Muscle of leg (tissue), 3 donors: ENCODE measurements at regions not wholly inside any gene's neighbourhood (a gene's known extent, or its start where the extent isn't known, plus 50 kb on each side); places are given as distances from the start of the nearest gene placed in this dataset.
A peak's percentile ranks its signal among the peaks of the same experiment; 100 is the strongest.
"Not testable (repeated sequence)": the region's sequence is repeated elsewhere in the genome, so short reads cannot be mapped to it uniquely, and the experiment has no call there.

Source experiments
- DNase-seq: peaks from one replicate; pipeline ENCODE4 v3.0.0; 2013
- H3K27ac ChIP-seq: one replicate; pipeline ENCODE4 v1.5.1; 2013; ENCODE audit warnings: mild to moderate bottlenecking, low read length, control low read depth
- H3K27me3 ChIP-seq: one replicate; pipeline ENCODE4 v1.6.1; 2013; ENCODE audit warnings: low read length; ENCODE audit not compliant: control insufficient read depth, insufficient read depth
- H3K36me3 ChIP-seq: one replicate; pipeline ENCODE4 v1.6.1; 2013; ENCODE audit warnings: low read length; ENCODE audit not compliant: control insufficient read depth, insufficient read depth
- H3K4me1 ChIP-seq: one replicate; pipeline ENCODE4 v1.6.1; 2013; ENCODE audit warnings: low read length; ENCODE audit not compliant: control insufficient read depth, insufficient read depth
- H3K4me3 ChIP-seq: one replicate; pipeline ENCODE4 v1.5.1; 2013; ENCODE audit warnings: low read length, control low read depth
- H3K9me3 ChIP-seq: replicated peaks from 2 replicates; pipeline ENCODE4 v1.6.1; 2013; ENCODE audit warnings: low read depth, low read length; ENCODE audit not compliant: control insufficient read depth
- WGBS: methylation state at CpG from one replicate; pipeline ENCODE4 v1.1.5; 2013; ENCODE audit warnings: missing lambda C conversion rate; ENCODE audit not compliant: insufficient coverage; 5-methylcytosine and 5-hydroxymethylcytosine counted together

DNA sequence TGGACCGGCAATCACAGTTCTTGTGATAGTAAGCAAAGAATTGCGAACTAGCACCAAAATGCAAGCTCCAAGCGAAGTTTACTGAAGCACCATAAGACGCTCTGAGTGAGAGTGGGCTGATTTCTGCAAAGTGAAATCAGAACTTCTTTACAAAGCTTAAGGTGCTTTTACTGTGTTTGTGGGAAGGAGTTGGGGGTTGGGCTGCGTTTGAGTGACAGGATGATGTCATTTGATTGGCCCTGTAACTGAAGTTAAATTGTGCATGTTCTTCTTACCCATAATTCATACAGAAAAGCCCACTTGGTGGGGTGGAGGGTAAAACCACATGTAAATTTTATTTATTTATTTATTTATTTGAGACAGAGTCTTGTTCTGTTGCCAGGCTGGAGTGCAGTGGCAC lies 970.6 kb upstream of the CDH18 start:
- Histone ChIP-seq H3K36me3 (no peaks in the 10 kb centered on the region), H3K9me3 (no peaks in the 10 kb centered on the region), H3K4me1 (no peaks in the 10 kb centered on the region), H3K4me3 (no peak overlapping the region), H3K27ac (no peak overlapping the region), H3K27me3 (no peaks in the 10 kb centered on the region)
- 98% methylated on average over 4 of the region's 5 CpGs for WGBS
- DNase-seq = no peak

DNA sequence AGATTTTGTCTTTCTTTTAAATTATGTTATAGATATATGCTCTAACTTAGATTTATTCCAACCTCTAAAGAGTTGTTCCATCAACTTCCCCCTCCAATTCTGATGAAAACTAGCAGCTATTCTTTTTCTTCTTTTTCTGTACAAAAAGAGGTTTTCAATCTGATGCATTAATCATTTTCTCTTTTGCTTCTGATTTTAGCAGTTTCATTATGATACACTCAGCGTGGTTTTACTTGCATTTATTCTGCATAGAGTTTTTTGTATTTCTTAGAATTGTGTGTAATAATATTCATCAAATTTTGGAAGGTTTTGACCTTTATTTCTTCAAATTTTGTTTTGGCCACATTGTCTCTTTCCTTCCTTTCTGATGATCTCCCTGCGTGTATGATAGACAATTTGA lies 968.1 kb upstream of the CDH18 start:
- Histone ChIP-seq H3K9me3 (no peaks in the 10 kb centered on the region), H3K36me3 (no peaks in the 10 kb centered on the region), H3K4me1 (no peaks in the 10 kb centered on the region), H3K27me3 (no peaks in the 10 kb centered on the region), H3K4me3 (no peak overlapping the region), H3K27ac (no peak overlapping the region)
- no peak for DNase-seq
- WGBS = no CpG with 5 or more reads among the region's 2 CpGs

DNA sequence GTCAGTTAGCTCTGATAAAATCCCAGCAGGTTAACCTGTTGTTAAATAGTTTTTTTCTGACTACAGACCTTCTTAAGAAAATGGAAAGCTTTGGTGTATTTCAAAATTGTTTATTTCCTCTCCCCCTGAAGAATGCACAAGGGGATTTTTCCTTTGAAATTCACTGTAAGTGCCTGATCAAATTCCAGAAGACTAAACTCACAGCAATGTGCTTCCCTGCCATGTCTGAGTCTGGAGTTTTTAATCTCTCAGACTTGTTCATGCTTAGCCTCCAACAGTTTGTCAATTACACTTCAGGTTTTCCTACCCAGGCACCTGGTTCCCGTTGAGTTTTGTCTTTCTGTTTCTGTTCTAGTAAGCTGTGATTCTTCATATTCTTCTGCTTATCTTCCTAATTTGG lies 961.6 kb upstream of the CDH18 start:
- WGBS = no CpG with 5 or more reads among the region's 1 CpG
- H3K27me3 ChIP-seq = no peaks in the 10 kb centered on the region
- H3K36me3 ChIP-seq = no peaks in the 10 kb centered on the region
- DNase-seq = no peak
- no peaks in the 10 kb centered on the region for H3K9me3 ChIP-seq
- H3K4me1 ChIP-seq = no peaks in the 10 kb centered on the region
- H3K4me3 ChIP-seq = no peak overlapping the region
- no peak overlapping the region for H3K27ac ChIP-seq

DNA sequence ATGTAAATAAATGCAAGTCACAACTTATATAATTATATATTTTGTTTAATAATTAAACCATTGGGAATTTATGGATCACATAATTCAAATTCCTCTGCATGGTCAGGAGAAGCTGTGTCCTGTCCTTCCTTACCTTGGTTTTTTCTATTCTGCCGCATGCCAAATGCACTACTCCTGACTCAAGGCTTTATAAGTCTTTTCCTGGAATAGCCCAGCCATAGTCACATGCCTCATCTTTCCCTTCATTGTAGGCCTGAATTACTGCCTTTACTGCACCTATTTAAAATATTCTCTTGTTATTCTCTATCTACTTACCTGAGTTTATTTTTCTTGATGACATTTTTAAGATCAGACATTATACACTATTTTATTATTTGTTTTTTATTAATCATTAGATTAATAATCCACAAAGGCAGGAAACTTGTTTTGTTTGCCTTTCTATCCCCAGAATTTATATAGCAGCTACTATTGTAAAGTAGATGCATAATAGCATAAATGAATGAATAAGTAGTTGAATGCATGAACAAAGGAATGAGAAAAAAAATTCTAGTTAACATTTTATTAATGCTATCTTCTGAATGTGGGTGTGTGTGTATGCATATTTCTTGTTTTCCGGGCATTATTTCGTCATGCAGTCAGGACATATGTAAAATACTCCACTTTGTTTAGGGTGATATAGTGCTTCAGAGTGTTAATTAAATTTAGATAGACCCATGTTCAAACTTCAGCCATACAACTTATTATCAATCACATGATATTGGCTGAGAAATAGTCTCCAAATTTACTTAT lies 955.4 kb upstream of the CDH18 start:
- H3K27me3 ChIP-seq, H3K9me3 ChIP-seq, H3K4me3 ChIP-seq, DNase-seq, H3K27ac ChIP-seq, H3K4me1 ChIP-seq, H3K36me3 ChIP-seq: not testable (repeated sequence)
- no CpG with 5 or more reads among the region's 3 CpGs for WGBS

GRCh38 chr5:20942603-20943002 lies 954.6 kb upstream of the CDH18 start:
- DNase-seq, H3K36me3 ChIP-seq, H3K27ac ChIP-seq, H3K4me3 ChIP-seq, H3K4me1 ChIP-seq, H3K9me3 ChIP-seq, H3K27me3 ChIP-seq: not testable (repeated sequence)
- WGBS = no CpG with 5 or more reads among the region's 4 CpGs

GRCh38 chr5:20940786-20941185 lies 952.8 kb upstream of the CDH18 start:
- H3K27ac ChIP-seq, H3K4me1 ChIP-seq, DNase-seq, H3K27me3 ChIP-seq, H3K36me3 ChIP-seq, H3K9me3 ChIP-seq, H3K4me3 ChIP-seq: not testable (repeated sequence)
- WGBS = no CpG with 5 or more reads among the region's 4 CpGs

DNA sequence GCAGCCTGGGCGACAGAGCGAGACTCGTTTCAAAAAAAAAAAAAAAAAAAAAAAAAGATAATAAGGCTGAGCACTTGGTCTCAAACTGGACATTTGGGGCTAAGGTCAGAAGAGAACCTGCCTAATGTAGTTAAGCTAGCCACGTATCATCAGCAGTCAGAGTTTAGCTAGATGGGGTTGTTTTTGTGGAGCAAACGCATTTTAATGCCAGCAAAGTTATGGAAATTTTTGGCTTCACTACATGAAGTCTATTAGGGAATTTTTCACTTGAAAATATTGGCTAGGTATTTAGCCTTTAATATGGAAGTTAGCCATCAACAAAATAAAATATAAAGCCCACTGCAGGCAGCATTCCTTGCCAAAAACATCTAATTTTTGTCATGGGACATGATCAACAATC lies 902.9 kb upstream of the CDH18 start:
- not testable (repeated sequence) for H3K36me3 ChIP-seq, H3K27ac ChIP-seq, H3K4me3 ChIP-seq, H3K27me3 ChIP-seq, H3K9me3 ChIP-seq, H3K4me1 ChIP-seq
- peak; percentile 60 for DNase-seq
- WGBS = 17% methylated on average over 1 of the region's 5 CpGs

GRCh38 chr5:20875726-20876125 lies 887.7 kb upstream of the CDH18 start:
- not testable (repeated sequence) for H3K36me3 ChIP-seq, H3K4me3 ChIP-seq, DNase-seq, H3K27me3 ChIP-seq, H3K4me1 ChIP-seq, H3K27ac ChIP-seq, H3K9me3 ChIP-seq

DNA sequence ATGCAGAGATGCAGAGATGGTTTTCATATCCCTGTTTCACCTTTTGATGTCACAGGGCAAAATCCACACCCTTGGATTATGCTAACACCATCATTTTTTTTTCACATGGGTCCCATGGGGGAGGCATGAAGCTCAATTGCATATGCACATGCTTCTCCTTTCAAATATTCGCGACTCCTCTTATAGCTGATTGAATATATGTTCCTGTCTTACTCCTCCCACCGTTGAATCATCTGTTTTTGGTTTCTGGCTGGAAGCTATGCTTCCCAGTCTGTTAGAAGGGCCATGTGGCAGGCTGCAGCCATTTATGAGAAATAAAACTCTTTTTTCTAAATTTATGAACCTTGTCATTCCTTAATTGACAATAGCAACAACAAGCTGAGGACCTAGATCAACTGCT lies 877.9 kb upstream of the CDH18 start:
- not testable (repeated sequence) for DNase-seq, H3K27ac ChIP-seq, H3K9me3 ChIP-seq, H3K27me3 ChIP-seq, H3K4me3 ChIP-seq, H3K36me3 ChIP-seq, H3K4me1 ChIP-seq
- no CpG with 5 or more reads among the region's 3 CpGs for WGBS

- no peak for DNase-seq
- Histone ChIP-seq H3K27me3 (no peaks in the 10 kb centered on the region), H3K4me1 (peaks cover 3% of the 10 kb centered on the region), H3K4me3 (no peak overlapping the region), H3K36me3 (no peaks in the 10 kb centered on the region), H3K27ac (no peak overlapping the region), H3K9me3 (no peaks in the 10 kb centered on the region)
- WGBS = 74% methylated on average over 3 of the region's 4 CpGs
These were observed 845.2 kb upstream of the CDH18 start for GRCh38 chr5:20833081-20833627.
